Retinal pigment epithelial cell (primary cell): ENCODE measurements at regions not wholly inside any gene's neighbourhood (a gene's known extent, or its start where the extent isn't known, plus 50 kb on each side); places are given as distances from the start of the nearest gene placed in this dataset.

Experiments
- DNase-seq: peaks from one replicate; pipeline ENCODE4 v3.0.0-alpha.2; 2010; ENCODE audit warnings: low read depth
- H3K4me3 ChIP-seq: 2 replicates; pipeline ENCODE4 v1.5.1; 2011; ENCODE audit warnings: mild to moderate bottlenecking, low read length, control low read depth, moderate library complexity
- CTCF ChIP-seq: conservative IDR thresholded peaks from 2 replicates; pipeline ENCODE4 v1.5.1; 2011; ENCODE audit warnings: low read depth, low read length, control low read depth, inconsistent platforms

DNA sequence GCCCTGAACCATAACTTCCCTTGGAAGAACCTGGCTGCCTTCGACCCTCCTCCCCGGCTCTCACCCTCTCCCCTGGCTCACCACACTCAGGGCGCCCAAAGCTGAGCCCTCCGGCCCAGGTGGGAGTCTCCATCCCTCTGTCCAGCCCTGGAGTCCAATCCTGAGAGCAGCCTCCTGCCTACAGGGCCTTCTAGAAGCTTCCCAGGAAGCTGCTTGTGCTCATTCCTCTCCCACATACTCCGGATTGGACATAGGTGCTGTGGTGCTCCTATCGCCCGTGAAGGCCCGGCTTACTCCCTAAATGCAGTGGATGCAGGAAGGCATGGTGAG is 1332.0 kb downstream of the BRD1 start:
- TF ChIP-seq CTCF, result no peak
- DNase-seq, result no peak
- no peak overlapping the region for H3K4me3 ChIP-seq

DNA sequence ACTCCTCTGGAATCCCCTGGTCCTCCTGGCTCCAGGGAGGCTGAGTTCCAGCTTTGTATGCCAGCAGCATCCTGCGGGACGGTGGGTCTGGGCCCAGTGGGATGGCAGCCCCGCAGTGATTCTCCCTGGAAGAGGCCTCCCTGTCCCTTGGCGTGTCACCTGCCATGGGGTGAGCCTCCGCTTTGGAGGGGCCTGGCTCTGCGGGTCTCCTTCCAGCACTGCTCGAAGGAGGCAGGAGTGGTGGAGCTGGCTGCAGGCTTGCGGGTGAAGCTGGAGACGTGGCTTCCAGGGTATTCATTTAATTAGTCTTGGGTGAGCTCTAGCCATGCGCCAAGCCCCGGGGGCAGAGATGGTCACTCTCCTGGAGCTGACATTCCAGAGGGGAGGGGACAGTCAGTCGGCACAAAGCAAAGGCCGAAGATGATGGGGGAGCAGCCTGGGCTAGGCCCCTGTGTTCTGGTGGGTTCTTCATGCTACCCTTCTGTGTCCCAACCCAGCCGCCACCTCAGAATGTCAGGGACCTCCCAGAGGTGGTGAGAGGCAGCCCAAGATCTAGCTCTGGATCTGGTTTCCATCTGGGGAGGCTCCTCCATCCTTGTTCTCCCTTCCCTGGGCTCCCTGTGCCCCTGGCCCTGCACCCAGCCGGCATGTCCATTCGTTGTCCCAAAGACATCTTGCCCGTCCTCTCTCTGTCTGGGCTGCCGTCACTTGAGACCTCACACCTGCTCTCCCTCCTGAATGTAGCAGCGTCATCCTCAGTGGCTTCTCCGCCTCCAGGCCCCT is 1332.5 kb downstream of the BRD1 start:
- no peak for DNase-seq
- TF ChIP-seq CTCF, result no peak

GRCh38 chr22:48494256-48494967 is 1333.3 kb downstream of the BRD1 start:
- H3K4me3 ChIP-seq, result no peak overlapping the region
- TF ChIP-seq CTCF, result no peak
- DNase-seq, result no peak

More for the DNA sequence above, 1332.5 kb downstream of the BRD1 start:
- no peak overlapping the region for H3K4me3 ChIP-seq

- H3K4me3 ChIP-seq, result no peak overlapping the region
- no peak for TF ChIP-seq CTCF
- DNase-seq, result no peak
These were observed 1333.9 kb downstream of the BRD1 start for GRCh38 chr22:48493733-48494132.

DNA sequence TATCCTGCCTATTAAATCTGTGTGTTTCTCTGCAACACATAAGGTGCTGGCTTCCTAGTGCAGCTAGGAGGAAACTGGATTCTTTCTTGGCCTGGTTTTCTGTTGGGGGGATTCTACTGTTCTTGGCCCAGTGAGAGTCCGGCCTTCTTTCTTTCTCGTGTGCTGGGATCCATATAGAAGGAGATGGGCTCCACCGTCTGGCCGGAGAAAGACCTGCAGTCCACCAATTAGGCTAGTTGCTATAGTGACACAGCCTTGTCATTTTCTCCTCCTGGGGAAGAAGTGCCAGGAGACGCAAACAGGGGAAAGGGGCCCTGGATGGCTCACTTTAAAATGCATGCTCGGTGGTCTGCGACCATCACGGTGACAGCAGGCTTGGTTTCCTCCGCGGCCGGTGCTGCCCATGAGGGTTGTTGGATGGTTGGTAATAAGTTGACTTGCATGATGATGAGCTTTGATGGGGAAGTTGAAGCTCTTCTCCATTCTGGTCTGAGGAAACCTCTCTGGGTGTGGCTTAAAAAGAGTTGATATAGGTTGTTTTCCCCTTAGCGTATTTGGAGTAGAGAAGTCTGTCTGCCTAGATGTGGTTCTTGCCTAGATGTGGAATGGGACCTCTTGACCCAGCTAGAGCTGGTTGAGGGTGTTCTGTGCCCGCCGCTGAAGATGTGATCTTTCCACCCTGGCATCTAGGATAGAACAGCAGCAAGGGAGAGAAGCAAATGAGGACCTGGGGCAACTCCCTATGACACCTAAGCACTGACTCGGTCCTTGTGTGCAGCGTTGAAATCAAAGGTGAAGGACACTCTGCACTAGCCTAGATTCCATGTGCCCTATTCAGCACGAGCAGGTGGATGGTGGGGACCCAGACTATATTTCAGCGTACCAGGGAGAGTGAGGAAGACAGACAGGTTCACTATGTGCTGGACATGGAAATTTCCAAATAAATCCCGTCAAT is 1335.0 kb downstream of the BRD1 start:
- peak; percentile 16 for DNase-seq
- no peak overlapping the region for H3K4me3 ChIP-seq
- peak; percentile 89 for TF ChIP-seq CTCF

DNA sequence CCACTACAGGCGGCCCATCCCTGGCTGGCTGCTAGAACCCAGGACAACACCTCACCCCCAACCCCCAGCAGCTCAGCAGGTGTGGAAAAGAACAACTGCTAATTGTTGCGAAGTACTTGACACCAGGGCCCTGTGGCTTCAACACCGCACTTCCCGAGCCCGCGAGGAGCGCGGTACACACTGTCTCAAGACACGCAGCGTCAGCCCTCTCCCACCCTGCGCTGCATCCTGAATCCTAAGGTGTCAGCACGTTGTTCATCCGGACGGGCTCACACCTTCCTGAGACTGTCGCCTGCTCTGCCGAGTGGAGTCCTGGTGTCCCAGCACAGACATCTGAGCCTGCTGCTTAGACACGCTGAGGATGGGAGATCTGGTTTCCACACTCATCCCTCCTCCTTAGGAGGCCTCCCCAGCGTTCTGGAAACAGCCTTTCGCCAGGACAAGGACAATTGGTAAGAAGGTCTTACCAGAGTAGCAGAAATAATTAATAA is 1336.2 kb downstream of the BRD1 start:
- no peak for TF ChIP-seq CTCF
- H3K4me3 ChIP-seq, result no peak overlapping the region
- DNase-seq, result no peak
